ENCODE measurements at regions not wholly inside any gene's neighbourhood (a gene's known extent, or its start where the extent isn't known, plus 50 kb on each side); places are given as distances from the start of the nearest gene placed in this dataset.

- Histone ChIP-seq H3K36me3 (ENCODE audit: insufficient read depth, low read length) (no peaks in the 10 kb centered on the region), H3K4me1 (ENCODE audit: insufficient read depth, low read length) (peaks cover 2% of the 10 kb centered on the region), H3K27ac (ENCODE audit: low read depth, low read length) (no peak overlapping the region), H3K4me3 (ENCODE audit: low read length) (no peak overlapping the region), H3K27me3 (ENCODE audit: insufficient read depth, low read length, poor library complexity, severe bottlenecking) (no peaks in the 10 kb centered on the region), H3K9me3 (ENCODE audit: low read length) (no peaks in the 10 kb centered on the region)
- POLR2A ChIA-PET = no interaction called here
- Mint-ChIP-seq H3K27ac (no peak overlapping the region), H3K4me3 (no peak overlapping the region), H3K9me3 (no peaks in the 10 kb centered on the region), H3K4me1 (peaks cover 3 to 8% (median 5%) of the 10 kb centered on the region in 3 donors), H3K36me3 (no peaks in the 10 kb centered on the region), H3K27me3 (no peaks in the 10 kb centered on the region)
- no peak for DNase-seq
- CTCF ChIA-PET = interaction anchor here (0.6 kb wide), 1 partner anchor 751 kb away, joined by 3 read pairs; no protein-coding TSS in a partner anchor
These were observed 187.7 kb downstream of the TNFSF18 start for GRCh38 chr1:172863031-172863430.

- CTCF ChIA-PET = no interaction called here
- no peaks in the 10 kb centered on the region for H3K9me3 ChIP-seq (ENCODE audit: low read length)
- H3K4me3 Mint-ChIP-seq = no peak overlapping the region
- POLR2A ChIA-PET = interaction anchor here (0.7 kb wide), 1 partner anchor 342 kb away, joined by 4 read pairs; no protein-coding TSS in a partner anchor
- no peaks in the 10 kb centered on the region for H3K36me3 Mint-ChIP-seq
- no peaks in the 10 kb centered on the region for H3K27me3 ChIP-seq (ENCODE audit: insufficient read depth, low read length, poor library complexity, severe bottlenecking)
- peak overlapping the region in 2 of 8 donors; percentile 0 to 28 for H3K27ac Mint-ChIP-seq
- peaks cover 12 to 31% (median 27%) of the 10 kb centered on the region in 3 donors for H3K4me1 Mint-ChIP-seq
- no peaks in the 10 kb centered on the region for H3K36me3 ChIP-seq (ENCODE audit: insufficient read depth, low read length)
- H3K27ac ChIP-seq (ENCODE audit: low read depth, low read length) = no peak overlapping the region
- H3K27me3 Mint-ChIP-seq = no peaks in the 10 kb centered on the region
- DNase-seq = peak in 2 of 5 donors; percentile 28 to 39
- peaks cover 5% of the 10 kb centered on the region for H3K4me1 ChIP-seq (ENCODE audit: insufficient read depth, low read length)
- H3K9me3 Mint-ChIP-seq = no peaks in the 10 kb centered on the region
- no peak overlapping the region for H3K4me3 ChIP-seq (ENCODE audit: low read length)
These were observed 183.4 kb downstream of the TNFSF18 start for GRCh38 chr1:172867216-172867818.

DNA sequence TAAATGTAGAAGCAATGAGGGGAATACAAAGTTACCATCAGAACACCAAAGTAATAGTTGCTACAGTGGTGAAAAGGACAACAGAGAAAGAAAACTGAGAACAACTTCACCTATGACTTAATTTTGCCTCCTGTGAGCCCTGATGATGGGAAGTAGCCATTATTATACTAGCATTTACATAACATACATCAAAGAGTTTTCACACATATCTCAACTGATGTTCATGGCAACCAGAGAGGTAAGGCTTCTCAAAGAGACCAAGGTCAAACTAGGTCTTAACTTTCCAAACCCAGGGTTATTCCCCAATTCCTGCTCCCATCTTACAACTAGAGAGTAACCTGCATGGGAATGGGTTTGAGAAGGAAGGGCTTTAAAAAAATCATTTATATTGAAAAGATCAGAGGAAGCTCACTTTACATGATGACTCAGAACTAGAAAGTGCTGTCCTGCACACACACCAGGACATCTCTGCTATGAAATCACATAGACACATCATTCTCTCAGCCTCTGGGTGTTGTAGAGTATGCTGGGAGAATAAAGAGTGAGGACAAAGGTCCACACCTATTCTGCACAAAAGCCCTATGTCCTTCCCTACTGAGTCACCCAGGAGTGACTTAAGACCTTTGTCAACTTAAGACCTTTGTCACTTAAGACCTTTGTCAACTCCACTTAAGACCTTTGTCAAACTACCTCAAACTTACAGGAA, 179.7 kb downstream of the TNFSF18 start:
- no peak overlapping the region for H3K4me3 Mint-ChIP-seq
- H3K4me1 Mint-ChIP-seq = peaks cover 17 to 41% (median 34%) of the 10 kb centered on the region in 3 donors
- no peaks in the 10 kb centered on the region for H3K9me3 ChIP-seq (ENCODE audit: low read length)
- no peaks in the 10 kb centered on the region for H3K27me3 ChIP-seq (ENCODE audit: insufficient read depth, low read length, poor library complexity, severe bottlenecking)
- H3K27me3 Mint-ChIP-seq = no peaks in the 10 kb centered on the region
- H3K36me3 ChIP-seq (ENCODE audit: insufficient read depth, low read length) = no peaks in the 10 kb centered on the region
- peak overlapping the region in 4 of 8 donors; percentile 20 to 68 (median 57) for H3K27ac Mint-ChIP-seq
- no peak for DNase-seq
- no peak overlapping the region for H3K27ac ChIP-seq (ENCODE audit: low read depth, low read length)
- H3K9me3 Mint-ChIP-seq = no peaks in the 10 kb centered on the region
- ChIA-PET POLR2A (interaction anchor here (1.1 kb wide), 1 partner anchor 15 kb away, joined by 3 read pairs; no protein-coding TSS in a partner anchor), CTCF (no interaction called here)
- no peak overlapping the region for H3K4me3 ChIP-seq (ENCODE audit: low read length)
- no peaks in the 10 kb centered on the region for H3K36me3 Mint-ChIP-seq
- H3K4me1 ChIP-seq (ENCODE audit: insufficient read depth, low read length) = peaks cover 8% of the 10 kb centered on the region

- H3K27ac Mint-ChIP-seq = peak overlapping the region in 1 of 8 donors; percentile 31
- ChIA-PET POLR2A (no interaction called here), CTCF (no interaction called here)
- H3K4me3 ChIP-seq (ENCODE audit: low read length) = no peak overlapping the region
- H3K4me3 Mint-ChIP-seq = no peak overlapping the region
- no peaks in the 10 kb centered on the region for H3K36me3 ChIP-seq (ENCODE audit: insufficient read depth, low read length)
- H3K4me1 ChIP-seq (ENCODE audit: insufficient read depth, low read length) = peaks cover 4% of the 10 kb centered on the region
- peaks cover 14 to 31% (median 27%) of the 10 kb centered on the region in 3 donors for H3K4me1 Mint-ChIP-seq
- H3K9me3 Mint-ChIP-seq = peaks cover 0 to 3% (median 0%) of the 10 kb centered on the region in 5 donors
- DNase-seq = no peak
- H3K36me3 Mint-ChIP-seq = no peaks in the 10 kb centered on the region
- H3K27me3 Mint-ChIP-seq = no peaks in the 10 kb centered on the region
- H3K9me3 ChIP-seq (ENCODE audit: low read length) = no peaks in the 10 kb centered on the region
- no peak overlapping the region for H3K27ac ChIP-seq (ENCODE audit: low read depth, low read length)
- no peaks in the 10 kb centered on the region for H3K27me3 ChIP-seq (ENCODE audit: insufficient read depth, low read length, poor library complexity, severe bottlenecking)
These were observed 175.8 kb downstream of the TNFSF18 start for GRCh38 chr1:172874950-172875349.

DNA sequence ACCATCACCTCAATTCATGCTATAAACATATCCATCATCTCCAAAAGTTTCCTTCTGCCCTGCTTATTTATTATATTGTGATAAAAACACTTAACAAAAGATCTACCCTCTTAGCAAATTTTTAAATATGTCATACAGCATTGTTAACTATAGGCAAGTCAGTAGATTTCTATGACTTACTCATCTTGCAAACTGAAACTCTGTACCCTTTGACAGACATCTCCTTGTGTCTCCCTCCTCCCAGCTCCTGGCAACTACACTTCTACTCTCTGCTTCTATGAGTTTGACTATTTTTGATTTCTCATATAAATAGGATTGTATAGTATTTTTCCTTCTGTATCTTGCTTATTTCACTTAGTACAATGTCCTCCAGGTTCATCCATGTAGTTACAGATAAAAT, 174.8 kb downstream of the TNFSF18 start:
- ChIA-PET POLR2A (no interaction called here), CTCF (no interaction called here)
- H3K27me3 Mint-ChIP-seq = peaks cover 0 to 2% of the 10 kb centered on the region in 2 donors
- H3K9me3 Mint-ChIP-seq = peaks cover 0 to 3% (median 0%) of the 10 kb centered on the region in 5 donors
- H3K4me1 ChIP-seq (ENCODE audit: insufficient read depth, low read length) = peaks cover 4% of the 10 kb centered on the region
- no peaks in the 10 kb centered on the region for H3K36me3 ChIP-seq (ENCODE audit: insufficient read depth, low read length)
- peaks cover 9 to 21% (median 17%) of the 10 kb centered on the region in 3 donors for H3K4me1 Mint-ChIP-seq
- no peak overlapping the region for H3K27ac Mint-ChIP-seq
- H3K36me3 Mint-ChIP-seq = peaks cover 0 to 2% (median 0%) of the 10 kb centered on the region in 3 donors
- no peaks in the 10 kb centered on the region for H3K9me3 ChIP-seq (ENCODE audit: low read length)
- no peak overlapping the region for H3K4me3 Mint-ChIP-seq
- H3K4me3 ChIP-seq (ENCODE audit: low read length) = no peak overlapping the region
- no peaks in the 10 kb centered on the region for H3K27me3 ChIP-seq (ENCODE audit: insufficient read depth, low read length, poor library complexity, severe bottlenecking)
- no peak for DNase-seq
- H3K27ac ChIP-seq (ENCODE audit: low read depth, low read length) = no peak overlapping the region

GRCh38 chr1:172882385-172882784, 168.4 kb downstream of the TNFSF18 start:
- no peak overlapping the region for H3K4me3 ChIP-seq (ENCODE audit: low read length)
- peaks cover 0 to 3% (median 0%) of the 10 kb centered on the region in 5 donors for H3K9me3 Mint-ChIP-seq
- no peaks in the 10 kb centered on the region for H3K27me3 ChIP-seq (ENCODE audit: insufficient read depth, low read length, poor library complexity, severe bottlenecking)
- H3K4me1 ChIP-seq (ENCODE audit: insufficient read depth, low read length) = peaks cover 12% of the 10 kb centered on the region
- H3K36me3 ChIP-seq (ENCODE audit: insufficient read depth, low read length) = no peaks in the 10 kb centered on the region
- ChIA-PET CTCF (no interaction called here), POLR2A (interaction anchor here (1.0 kb wide), 1 partner anchor 12 kb away, joined by 3 read pairs; no protein-coding TSS in a partner anchor)
- peaks cover 0 to 16% of the 10 kb centered on the region in 2 donors for H3K27me3 Mint-ChIP-seq
- H3K4me1 Mint-ChIP-seq = peaks cover 14 to 27% (median 22%) of the 10 kb centered on the region in 3 donors
- H3K27ac Mint-ChIP-seq = no peak overlapping the region
- no peaks in the 10 kb centered on the region for H3K9me3 ChIP-seq (ENCODE audit: low read length)
- no peak for DNase-seq
- H3K36me3 Mint-ChIP-seq = peaks cover 0 to 6% (median 0%) of the 10 kb centered on the region in 3 donors
- H3K4me3 Mint-ChIP-seq = peak overlapping the region in 1 of 7 donors; percentile 71
- H3K27ac ChIP-seq (ENCODE audit: low read depth, low read length) = no peak overlapping the region

- peaks cover 0 to 3% (median 1%) of the 10 kb centered on the region in 5 donors for H3K9me3 Mint-ChIP-seq
- no peak for DNase-seq
- peaks cover 14 to 27% (median 22%) of the 10 kb centered on the region in 3 donors for H3K4me1 Mint-ChIP-seq
- Histone ChIP-seq H3K9me3 (ENCODE audit: low read length) (no peaks in the 10 kb centered on the region), H3K4me1 (ENCODE audit: insufficient read depth, low read length) (peaks cover 12% of the 10 kb centered on the region), H3K27me3 (ENCODE audit: insufficient read depth, low read length, poor library complexity, severe bottlenecking) (no peaks in the 10 kb centered on the region), H3K27ac (ENCODE audit: low read depth, low read length) (no peak overlapping the region), H3K4me3 (ENCODE audit: low read length) (no peak overlapping the region), H3K36me3 (ENCODE audit: insufficient read depth, low read length) (no peaks in the 10 kb centered on the region)
- peak overlapping the region in 3 of 8 donors; percentile 9 to 78 (median 13) for H3K27ac Mint-ChIP-seq
- POLR2A ChIA-PET = interaction anchor here (1.0 kb wide), 1 partner anchor 12 kb away, joined by 3 read pairs; no protein-coding TSS in a partner anchor
- peak overlapping the region in 6 of 7 donors; percentile 30 to 82 (median 65) for H3K4me3 Mint-ChIP-seq
- peaks cover 1 to 16% of the 10 kb centered on the region in 2 donors for H3K27me3 Mint-ChIP-seq
- H3K36me3 Mint-ChIP-seq = peaks cover 0 to 6% (median 0%) of the 10 kb centered on the region in 3 donors
- CTCF ChIA-PET = no interaction called here
These were observed 167.9 kb downstream of the TNFSF18 start for GRCh38 chr1:172882791-172883386.

All from CD8-positive, alpha-beta memory T cell (primary cell).